ENCODE measurements at regions not wholly inside any gene's neighbourhood (a gene's known extent, or its start where the extent isn't known, plus 50 kb on each side); places are given as distances from the start of the nearest gene placed in this dataset.
"Not testable (repeated sequence)": the region's sequence is repeated elsewhere in the genome, so short reads cannot be mapped to it uniquely, and the experiment has no call there.

- CTCF ChIA-PET = no interaction called here
- POLR2A ChIA-PET = no interaction called here
- no peak overlapping the region for H3K4me3 ChIP-seq (ENCODE audit: low read depth, low read length)
- TF ChIP-seq ZNF585B (tag by site-specific recombination; IDR thresholded peaks at IDR 0.05) = no peak
- TF ChIP-seq IKZF3 (tag by site-specific recombination; IDR thresholded peaks at IDR 0.05) = no peak
- TF ChIP-seq PRDM4 (tag by site-specific recombination; IDR thresholded peaks at IDR 0.05) = no peak
- TF ChIP-seq ZNF677 (tag by site-specific recombination; IDR thresholded peaks at IDR 0.05) = no peak
- no peak for TF ChIP-seq AEBP2 (tag by site-specific recombination; IDR thresholded peaks at IDR 0.05; ENCODE audit: borderline replicate concordance)
- TF ChIP-seq ZNF394 (tag by site-specific recombination; IDR thresholded peaks at IDR 0.05; ENCODE audit: borderline replicate concordance) = no peak
- no peak for TF ChIP-seq ZBTB20 (tag by site-specific recombination; IDR thresholded peaks at IDR 0.05)
- no peak for TF ChIP-seq ZNF510 (tag by site-specific recombination; IDR thresholded peaks at IDR 0.05; ENCODE audit: insufficient replicate concordance)
- no peak for TF ChIP-seq ZNF747 (tag by site-specific recombination; IDR thresholded peaks at IDR 0.05)
- TF ChIP-seq ZFP3 (tag by site-specific recombination; IDR thresholded peaks at IDR 0.05; ENCODE audit: low read depth) = no peak
- no peak for TF ChIP-seq HOXD13 (CRISPR knock-in tag; IDR thresholded peaks at IDR 0.05; ENCODE audit: borderline replicate concordance)
- TF ChIP-seq ZNF701 (tag by site-specific recombination; IDR thresholded peaks at IDR 0.05) = no peak
- TF ChIP-seq KLF17 (tag by site-specific recombination; IDR thresholded peaks at IDR 0.05) = no peak
- no peaks in the 10 kb centered on the region for H3K36me3 ChIP-seq (ENCODE audit: control insufficient read depth in 2 of 2, insufficient read depth in 1 of 2, low read length in 2 of 2)
- H3K9me3 ChIP-seq (ENCODE audit: control insufficient read depth, insufficient read depth, low read depth, low read length) = no peaks in the 10 kb centered on the region
- no peaks in the 10 kb centered on the region for H3K4me1 ChIP-seq (ENCODE audit: control insufficient read depth, insufficient read depth, low read length)
- no peak overlapping the region for H3K27ac ChIP-seq (ENCODE audit: extremely low read depth, low read depth, low read length)
Measured at GRCh38 chr14:97806891-97807290, 1009.7 kb downstream of the VRK1 start.

GRCh38 chr14:97808541-97808940 lies 1011.4 kb downstream of the VRK1 start:
- H3K4me1 ChIP-seq (ENCODE audit: control insufficient read depth, insufficient read depth, low read length); POLR2A ChIA-PET; H3K36me3 ChIP-seq (ENCODE audit: control insufficient read depth in 2 of 2, insufficient read depth in 1 of 2, low read length in 2 of 2); H3K27ac ChIP-seq (ENCODE audit: extremely low read depth, low read depth, low read length); H3K4me3 ChIP-seq (ENCODE audit: low read depth, low read length); CTCF ChIA-PET; H3K9me3 ChIP-seq (ENCODE audit: control insufficient read depth, insufficient read depth, low read depth, low read length): not testable (repeated sequence)
- peak; percentile 62 for TF ChIP-seq ZNF426 (tag by site-specific recombination; IDR thresholded peaks at IDR 0.05)
- TF ChIP-seq ZBTB11 (tag by site-specific recombination; conservative IDR thresholded peaks at IDR 0.05; ENCODE audit: low read depth) = peak; percentile 57
- TF ChIP-seq ZBTB8A (tag by site-specific recombination; IDR thresholded peaks at IDR 0.05) = peak; percentile 44
- TF ChIP-seq ZNF560 (tag by site-specific recombination; IDR thresholded peaks at IDR 0.05; ENCODE audit: borderline replicate concordance) = peak; percentile 66; the same call in 1 of the 2 replicates
- TF ChIP-seq ZNF518A (tag by site-specific recombination; conservative IDR thresholded peaks at IDR 0.05; ENCODE audit: low read depth) = peak; percentile 72
